Activated CD4-positive, alpha-beta T cell treated with anti-CD3 and anti-CD28 coated beads, Interleukin-2, amount 10 ng/mL, durations not matched to agents 7 days and 5 days (primary cell): ENCODE measurements at regions not wholly inside any gene's neighbourhood (a gene's known extent, or its start where the extent isn't known, plus 50 kb on each side); places are given as distances from the start of the nearest gene placed in this dataset.

Source experiments
- CTCF ChIA-PET: fragments of 350-600 bp; sonication (Branson Sonifier 250); formaldehyde crosslinking; loops from one replicate; lab custom pipeline; 2021; ENCODE audit warnings: antibody characterized with exemption; lab: Charles Lee
- POLR2A ChIA-PET: fragments of 350-600 bp; sonication (Branson Sonifier 250); formaldehyde crosslinking; loops from one replicate; lab custom pipeline; 2021; ENCODE audit warnings: antibody characterized with exemption; lab: Charles Lee
- DNase-seq: peaks from one replicate; pipeline ENCODE4 v3.0.0-alpha.2; 2020
- H3K27ac Mint-ChIP-seq: one replicate; pipeline ENCODE4 v1.8.0; 2021; ENCODE audit warnings: mild to moderate bottlenecking, moderate library complexity, mixed read lengths
- H3K27me3 Mint-ChIP-seq: one replicate; pipeline ENCODE4 v1.8.0; 2021; ENCODE audit warnings: mixed read lengths
- H3K36me3 Mint-ChIP-seq: one replicate; pipeline ENCODE4 v1.8.0; 2021; ENCODE audit warnings: low read depth, mixed read lengths
- H3K4me1 Mint-ChIP-seq: one replicate; pipeline ENCODE4 v1.8.0; 2021; ENCODE audit warnings: mixed read lengths
- H3K4me3 Mint-ChIP-seq: one replicate; pipeline ENCODE4 v1.8.0; 2021; ENCODE audit warnings: mild to moderate bottlenecking, moderate library complexity, mixed read lengths
- H3K9me3 Mint-ChIP-seq: one replicate; pipeline ENCODE4 v1.8.0; 2021; ENCODE audit warnings: mixed read lengths

DNA sequence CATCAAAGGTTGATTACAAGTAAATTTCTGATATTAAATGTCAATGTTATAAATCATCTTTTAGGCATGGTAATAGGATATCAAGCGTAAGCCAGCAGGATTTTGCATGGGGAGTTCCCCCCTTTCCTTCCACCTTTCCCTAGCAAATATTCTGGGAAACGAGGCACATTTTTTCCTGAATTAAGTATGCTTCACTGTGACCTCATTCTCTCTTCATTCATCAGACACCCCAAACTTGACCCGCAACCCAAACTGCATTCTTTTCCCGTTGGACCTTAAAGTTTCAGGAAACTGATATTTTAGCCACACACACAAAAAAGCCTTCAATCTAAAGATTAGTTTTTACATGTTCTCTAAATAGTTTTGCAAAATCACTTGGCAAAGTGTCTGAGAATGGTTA lies 214.5 kb upstream of the CTAGE1 start:
- Mint-ChIP-seq H3K27ac (no peak overlapping the region), H3K27me3 (no peaks in the 10 kb centered on the region), H3K4me1 (no peaks in the 10 kb centered on the region), H3K9me3 (peaks cover 3% of the 10 kb centered on the region), H3K36me3 (no peaks in the 10 kb centered on the region), H3K4me3 (no peak overlapping the region)
- DNase-seq, result no peak
- ChIA-PET CTCF (no interaction called here), POLR2A (no interaction called here)

GRCh38 chr18:22634464-22634863 lies 216.7 kb upstream of the CTAGE1 start:
- ChIA-PET CTCF (no interaction called here), POLR2A (no interaction called here)
- H3K36me3 Mint-ChIP-seq, result no peaks in the 10 kb centered on the region
- H3K4me3 Mint-ChIP-seq, result no peak overlapping the region
- DNase-seq, result no peak
- H3K4me1 Mint-ChIP-seq, result no peaks in the 10 kb centered on the region
- no peaks in the 10 kb centered on the region for H3K27me3 Mint-ChIP-seq
- H3K27ac Mint-ChIP-seq, result no peak overlapping the region
- peaks cover 7% of the 10 kb centered on the region for H3K9me3 Mint-ChIP-seq

DNA sequence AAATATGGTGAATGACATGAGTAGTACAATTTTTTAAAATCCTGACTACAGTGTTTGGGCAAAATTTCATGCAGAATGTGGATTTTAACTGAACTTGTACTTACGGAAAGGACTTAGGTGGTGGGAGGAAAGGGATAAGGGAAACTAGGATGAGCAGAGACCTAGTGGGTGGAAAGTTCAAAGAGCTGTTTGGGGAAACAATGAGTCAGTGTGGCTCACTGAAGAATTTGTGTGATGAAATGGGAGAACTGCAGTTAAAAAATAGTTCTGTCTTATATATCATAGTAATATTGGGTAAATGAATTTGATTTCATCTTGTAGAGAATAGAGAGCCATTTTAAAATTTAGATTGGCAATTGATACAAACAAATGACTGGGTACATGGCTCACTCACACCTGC lies 220.1 kb upstream of the CTAGE1 start:
- CTCF ChIA-PET, result no interaction called here
- Mint-ChIP-seq H3K9me3 (peaks cover 7% of the 10 kb centered on the region), H3K36me3 (no peaks in the 10 kb centered on the region), H3K4me3 (no peak overlapping the region), H3K27me3 (no peaks in the 10 kb centered on the region), H3K27ac (no peak overlapping the region), H3K4me1 (no peaks in the 10 kb centered on the region)
- no peak for DNase-seq
- POLR2A ChIA-PET, result no interaction called here

- H3K36me3 Mint-ChIP-seq, result no peaks in the 10 kb centered on the region
- H3K9me3 Mint-ChIP-seq, result peaks cover 7% of the 10 kb centered on the region
These were observed 221.3 kb upstream of the CTAGE1 start for GRCh38 chr18:22639026-22639463.

DNA sequence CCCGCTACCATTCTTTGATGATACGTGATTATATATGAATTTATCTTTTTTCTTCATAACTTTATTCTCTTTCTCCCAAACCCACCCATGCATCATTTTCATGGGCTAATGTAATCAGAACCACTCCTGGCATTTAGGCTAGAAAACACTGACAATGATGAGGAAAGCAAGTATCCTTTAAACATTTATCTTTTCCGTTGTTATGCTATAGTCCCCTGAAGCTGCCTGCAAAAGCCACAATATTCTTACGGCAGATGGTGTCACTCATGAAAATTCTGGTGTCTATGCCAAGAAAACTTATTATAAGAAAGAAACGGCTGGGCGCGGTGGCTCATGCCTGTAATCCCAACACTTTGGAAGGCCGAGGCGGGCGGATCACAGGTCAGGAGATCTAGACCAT lies 221.8 kb upstream of the CTAGE1 start:
- no peaks in the 10 kb centered on the region for H3K36me3 Mint-ChIP-seq
- POLR2A ChIA-PET, result no interaction called here

More at GRCh38 chr18:22639026-22639463, 221.3 kb upstream of the CTAGE1 start:
- H3K27me3 Mint-ChIP-seq, result no peaks in the 10 kb centered on the region
- H3K4me3 Mint-ChIP-seq, result no peak overlapping the region
- H3K4me1 Mint-ChIP-seq, result no peaks in the 10 kb centered on the region
- no peak for DNase-seq
- H3K27ac Mint-ChIP-seq, result no peak overlapping the region
- POLR2A ChIA-PET, result no interaction called here
- CTCF ChIA-PET, result interaction anchor here (0.6 kb wide), 1 partner anchor 87 kb away, joined by 4 read pairs; no protein-coding TSS in a partner anchor

GRCh38 chr18:22640281-22640842 lies 222.6 kb upstream of the CTAGE1 start:
- no peaks in the 10 kb centered on the region for H3K27me3 Mint-ChIP-seq
- no peak for DNase-seq
- H3K27ac Mint-ChIP-seq, result no peak overlapping the region
- POLR2A ChIA-PET, result no interaction called here
- H3K36me3 Mint-ChIP-seq, result no peaks in the 10 kb centered on the region
- H3K4me3 Mint-ChIP-seq, result no peak overlapping the region
- CTCF ChIA-PET, result no interaction called here
- peaks cover 7% of the 10 kb centered on the region for H3K9me3 Mint-ChIP-seq
- no peaks in the 10 kb centered on the region for H3K4me1 Mint-ChIP-seq

More for the DNA sequence above, 221.8 kb upstream of the CTAGE1 start:
- Mint-ChIP-seq H3K9me3 (peaks cover 7% of the 10 kb centered on the region), H3K27ac (no peak overlapping the region), H3K27me3 (no peaks in the 10 kb centered on the region), H3K4me3 (no peak overlapping the region), H3K4me1 (no peaks in the 10 kb centered on the region)
- no peak for DNase-seq
- CTCF ChIA-PET, result interaction anchor here (0.6 kb wide), 1 partner anchor 86 kb away, joined by 4 read pairs; no protein-coding TSS in a partner anchor

DNA sequence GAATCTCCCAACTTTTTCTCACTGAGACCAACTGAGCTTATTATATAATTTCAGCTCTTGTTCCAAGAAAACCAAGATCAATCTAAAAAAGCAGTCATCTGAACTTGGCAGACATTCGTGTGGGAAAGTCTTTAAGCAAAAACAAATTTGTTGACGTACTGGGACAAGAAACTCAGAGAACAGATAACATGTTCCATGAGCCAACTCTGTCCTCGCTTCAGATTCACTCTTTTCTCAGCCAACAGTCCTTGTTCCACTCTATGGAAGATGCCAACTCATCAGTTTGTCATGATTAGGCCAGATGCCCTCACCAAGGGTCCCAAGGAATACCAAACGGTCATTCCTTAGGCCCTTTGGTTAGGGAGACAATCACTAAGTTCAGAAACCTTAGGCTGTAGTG lies 224.2 kb upstream of the CTAGE1 start:
- ChIA-PET CTCF (no interaction called here), POLR2A (no interaction called here)
- H3K4me3 Mint-ChIP-seq, result no peak overlapping the region
- no peaks in the 10 kb centered on the region for H3K4me1 Mint-ChIP-seq
- DNase-seq, result no peak
- H3K36me3 Mint-ChIP-seq, result no peaks in the 10 kb centered on the region
- no peak overlapping the region for H3K27ac Mint-ChIP-seq
- H3K27me3 Mint-ChIP-seq, result no peaks in the 10 kb centered on the region
- H3K9me3 Mint-ChIP-seq, result peaks cover 4% of the 10 kb centered on the region

DNA sequence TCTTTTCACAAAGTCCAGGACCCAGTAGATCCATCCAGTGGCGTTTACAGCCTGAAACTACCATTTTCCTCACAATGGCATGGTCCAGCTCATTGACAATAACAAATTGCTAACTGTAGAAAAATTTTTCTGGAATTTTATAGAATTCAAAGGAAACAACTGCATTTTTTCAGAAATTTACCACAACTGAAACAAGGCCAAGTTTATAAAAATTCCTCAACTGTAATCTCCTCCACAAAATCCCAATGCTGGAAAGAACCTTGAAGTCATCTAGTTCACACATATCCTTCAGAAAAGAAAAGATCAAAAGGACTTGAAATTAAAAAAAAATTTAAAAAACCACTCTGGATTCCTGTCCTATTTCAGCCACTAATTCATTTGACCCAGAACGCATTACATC lies 226.0 kb upstream of the CTAGE1 start:
- Mint-ChIP-seq H3K9me3 (no peaks in the 10 kb centered on the region), H3K4me1 (no peaks in the 10 kb centered on the region), H3K36me3 (no peaks in the 10 kb centered on the region), H3K27me3 (no peaks in the 10 kb centered on the region), H3K4me3 (no peak overlapping the region), H3K27ac (no peak overlapping the region)
- ChIA-PET POLR2A (no interaction called here), CTCF (no interaction called here)
- DNase-seq, result no peak

- no peak for DNase-seq
- POLR2A ChIA-PET, result no interaction called here
- CTCF ChIA-PET, result no interaction called here
- Mint-ChIP-seq H3K9me3 (peaks cover 9% of the 10 kb centered on the region), H3K4me3 (no peak overlapping the region), H3K36me3 (no peaks in the 10 kb centered on the region), H3K4me1 (no peaks in the 10 kb centered on the region), H3K27me3 (no peaks in the 10 kb centered on the region), H3K27ac (no peak overlapping the region)
These were observed 232.5 kb upstream of the CTAGE1 start for GRCh38 chr18:22650247-22650646.

DNA sequence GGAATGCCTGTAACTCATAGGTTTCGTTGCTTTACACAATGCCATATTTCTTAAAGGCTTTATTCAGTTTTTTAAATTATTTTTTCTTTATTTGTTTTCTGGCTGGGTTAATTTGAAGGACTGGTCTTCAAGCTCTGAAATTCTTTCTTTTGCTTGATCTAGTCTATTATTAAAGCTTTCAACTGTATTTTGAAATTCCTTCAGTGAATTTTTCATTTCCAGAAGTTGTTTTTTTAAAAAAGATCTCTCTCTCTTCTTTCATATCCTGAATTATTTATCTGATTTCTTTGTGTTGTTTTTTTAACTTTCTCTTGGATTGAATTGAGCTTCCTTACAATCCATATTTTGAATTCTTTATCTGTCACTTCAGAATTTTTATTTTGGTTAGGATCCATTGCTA lies 239.9 kb upstream of the CTAGE1 start:
- Mint-ChIP-seq H3K27me3 (no peaks in the 10 kb centered on the region), H3K4me1 (no peaks in the 10 kb centered on the region), H3K4me3 (no peak overlapping the region), H3K36me3 (no peaks in the 10 kb centered on the region), H3K9me3 (peaks cover 25% of the 10 kb centered on the region), H3K27ac (no peak overlapping the region)
- ChIA-PET CTCF (no interaction called here), POLR2A (no interaction called here)
- no peak for DNase-seq

DNA sequence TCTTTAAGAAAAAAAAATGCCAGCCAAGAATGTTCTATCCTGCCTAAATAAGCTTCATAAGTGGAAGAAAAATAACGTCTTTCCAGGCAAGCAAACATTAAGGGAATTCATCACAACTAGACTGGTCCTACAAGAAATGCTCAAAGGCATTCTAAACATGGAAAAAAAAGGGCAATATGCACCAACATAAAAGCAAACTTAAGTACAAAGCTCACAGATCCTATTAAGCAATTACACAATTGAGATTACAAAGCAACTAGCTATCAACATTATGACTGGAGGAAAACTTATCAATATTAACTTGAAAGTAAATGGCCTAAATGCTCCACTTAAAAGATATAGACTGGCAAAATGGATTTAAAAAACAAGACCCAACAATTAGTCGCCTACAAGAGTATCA lies 240.6 kb upstream of the CTAGE1 start:
- Mint-ChIP-seq H3K4me1 (no peaks in the 10 kb centered on the region), H3K9me3 (peaks cover 25% of the 10 kb centered on the region), H3K36me3 (no peaks in the 10 kb centered on the region), H3K27me3 (no peaks in the 10 kb centered on the region), H3K4me3 (no peak overlapping the region), H3K27ac (no peak overlapping the region)
- no peak for DNase-seq
- ChIA-PET POLR2A (no interaction called here), CTCF (no interaction called here)

- POLR2A ChIA-PET, result no interaction called here
- no peaks in the 10 kb centered on the region for H3K36me3 Mint-ChIP-seq
- CTCF ChIA-PET, result no interaction called here
- no peaks in the 10 kb centered on the region for H3K27me3 Mint-ChIP-seq
- H3K4me3 Mint-ChIP-seq, result no peak overlapping the region
- no peaks in the 10 kb centered on the region for H3K4me1 Mint-ChIP-seq
- peaks cover 15% of the 10 kb centered on the region for H3K9me3 Mint-ChIP-seq
- no peak overlapping the region for H3K27ac Mint-ChIP-seq
- DNase-seq, result no peak
These were observed 245.7 kb upstream of the CTAGE1 start for GRCh38 chr18:22663378-22663777.

- CTCF ChIA-PET, result no interaction called here
- DNase-seq, result no peak
- POLR2A ChIA-PET, result no interaction called here
- peaks cover 6% of the 10 kb centered on the region for H3K9me3 Mint-ChIP-seq
- no peaks in the 10 kb centered on the region for H3K36me3 Mint-ChIP-seq
- H3K27me3 Mint-ChIP-seq, result no peaks in the 10 kb centered on the region
- H3K4me3 Mint-ChIP-seq, result no peak overlapping the region
- H3K4me1 Mint-ChIP-seq, result no peaks in the 10 kb centered on the region
- H3K27ac Mint-ChIP-seq, result no peak overlapping the region
These were observed 248.8 kb upstream of the CTAGE1 start for GRCh38 chr18:22666411-22666940.

DNA sequence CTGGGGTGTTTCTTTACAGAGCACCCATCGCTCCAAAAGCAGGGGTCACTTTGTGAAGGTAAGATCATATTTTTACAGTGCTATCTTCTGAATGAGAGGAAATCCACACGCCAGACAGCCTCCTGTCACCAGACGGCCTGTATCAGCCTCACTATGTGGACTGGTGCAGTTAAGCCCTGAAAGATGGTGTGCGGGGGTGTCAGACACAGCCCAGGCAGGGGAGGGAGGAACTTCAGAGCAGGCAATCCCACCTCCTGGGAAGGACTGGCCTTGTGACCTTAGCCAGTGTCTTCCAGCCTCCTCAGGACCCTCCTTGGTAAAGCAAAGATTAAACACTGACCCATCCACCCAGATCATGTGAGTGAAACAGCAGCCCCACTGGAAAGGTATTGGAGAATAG lies 249.4 kb upstream of the CTAGE1 start:
- no peaks in the 10 kb centered on the region for H3K27me3 Mint-ChIP-seq
- H3K36me3 Mint-ChIP-seq, result no peaks in the 10 kb centered on the region
- CTCF ChIA-PET, result no interaction called here
- DNase-seq, result no peak
- H3K27ac Mint-ChIP-seq, result no peak overlapping the region
- peaks cover 6% of the 10 kb centered on the region for H3K9me3 Mint-ChIP-seq
- H3K4me1 Mint-ChIP-seq, result no peaks in the 10 kb centered on the region
- POLR2A ChIA-PET, result no interaction called here
- H3K4me3 Mint-ChIP-seq, result no peak overlapping the region
